ENCODE measurements at regions not wholly inside any gene's neighbourhood (a gene's known extent, or its start where the extent isn't known, plus 50 kb on each side); places are given as distances from the start of the nearest gene placed in this dataset.

DNA sequence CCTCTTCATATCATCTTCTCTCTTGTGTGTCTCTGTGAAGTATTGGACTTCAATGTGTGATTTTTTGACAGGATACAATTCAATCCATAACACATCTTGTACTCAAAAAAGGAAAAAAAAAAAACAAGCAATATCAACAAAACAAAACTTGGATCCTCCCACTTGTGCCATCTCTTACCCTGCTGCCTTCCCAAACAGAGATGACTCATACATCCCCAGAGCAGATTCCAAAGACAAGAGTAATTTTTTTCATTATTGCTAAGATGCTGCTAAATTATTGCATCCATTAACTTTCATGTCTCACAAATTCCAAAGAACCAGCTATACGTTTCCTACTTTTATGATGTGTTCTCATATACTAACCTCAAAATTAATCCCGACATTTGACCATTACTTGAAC, 479.2 kb downstream of the GBA3 start (continued):
- no peak for TF ChIP-seq ZNF235 (CRISPR knock-in tag; IDR thresholded peaks at IDR 0.05; ENCODE audit: borderline replicate concordance)
- no peak for TF ChIP-seq PAF1 (CRISPR knock-in tag; IDR thresholded peaks at IDR 0.05)
- TF ChIP-seq ZNF282 (IDR thresholded peaks at IDR 0.05; ENCODE audit: partially characterized antibody), result no peak
- no peak for TF ChIP-seq ADNP (CRISPR knock-in tag; IDR thresholded peaks at IDR 0.05)
- no peak for TF ChIP-seq ZNF839 (CRISPR knock-in tag; IDR thresholded peaks at IDR 0.05; ENCODE audit: borderline replicate concordance)
- no peak for TF ChIP-seq ARHGAP35 (CRISPR knock-in tag; IDR thresholded peaks at IDR 0.05; ENCODE audit: borderline replicate concordance)
- no peak for TF ChIP-seq SAFB2 (CRISPR knock-in tag; IDR thresholded peaks at IDR 0.05; ENCODE audit: borderline replicate concordance, low read depth)
- TF ChIP-seq MEIS1 (CRISPR knock-in tag; IDR thresholded peaks at IDR 0.05; ENCODE audit: borderline replicate concordance), result no peak

GRCh38 chr4:23169608-23170311, 477.0 kb downstream of the GBA3 start:
- H3K9ac ChIP-seq (ENCODE audit: insufficient read depth, low read depth, low read length), result no peak overlapping the region
- FAIRE-seq (no peak), ATAC-seq (no peak), DNase-seq (ENCODE audit: low spot score) (no peak)
- no peak overlapping the region for H3K4me3 ChIP-seq (replicated peaks in 1 of 3; ENCODE audit: insufficient read depth in 1 of 3, low read depth in 2 of 3, low read length in 3 of 3)
- no peaks in the 10 kb centered on the region; the same call in 1 of the 2 replicates for H3K9me3 ChIP-seq (ENCODE audit: low read length)
- no peaks in the 10 kb centered on the region for H3K36me3 ChIP-seq (replicated peaks in 1 of 2; ENCODE audit: control insufficient read depth in 1 of 2, insufficient read depth in 2 of 2, low read length in 2 of 2)
- no peaks in the 10 kb centered on the region for H3K79me2 ChIP-seq (ENCODE audit: insufficient read depth, low read length)
- no peaks in the 10 kb centered on the region for H3K4me1 ChIP-seq (ENCODE audit: insufficient read depth, low read length)
- intact Hi-C loops (cut with micrococcal nuclease; ENCODE audit: unreplicated experiment), result no loop called here
- H3K27ac ChIP-seq (ENCODE audit: extremely low read length, insufficient read depth, low read length), result no peak overlapping the region
- WGBS (ENCODE audit: low lambda C conversion rate), result 19% methylated on average over 6 of the region's 6 CpGs
- BruUV-seq (replicated peaks), result no TSS peak
- H2AFZ ChIP-seq (ENCODE audit: low read length), result no peak overlapping the region
- ChIA-PET CTCF (ENCODE audit: low intra/inter-chr PET ratio, low total read pairs) (no interaction called here), POLR2A (no interaction called here)
- in situ Hi-C loops (cut with HindIII; ENCODE audit: extremely low pct_ligation_motif_present, low pct_unique_long_range_greater_than_20kb), result no loop called here
- H3K27me3 ChIP-seq (ENCODE audit: control insufficient read depth in 1 of 2, insufficient read depth in 2 of 2, low read length in 2 of 2), result no peaks in the 10 kb centered on the region
- no peak for TF ChIP-seq IRF1 (CRISPR knock-in tag; IDR thresholded peaks at IDR 0.05; ENCODE audit: low read depth)
- no peak for TF ChIP-seq ZBTB39 (CRISPR knock-in tag; IDR thresholded peaks at IDR 0.05)
- TF ChIP-seq STAG1 (CRISPR knock-in tag; IDR thresholded peaks at IDR 0.05), result no peak
- no peak for TF ChIP-seq GTF2F1 (IDR thresholded peaks at IDR 0.05; ENCODE audit: low read length)
- no peak for TF ChIP-seq ZNF3 (CRISPR knock-in tag; IDR thresholded peaks at IDR 0.05)
- TF ChIP-seq, protein P1, sequence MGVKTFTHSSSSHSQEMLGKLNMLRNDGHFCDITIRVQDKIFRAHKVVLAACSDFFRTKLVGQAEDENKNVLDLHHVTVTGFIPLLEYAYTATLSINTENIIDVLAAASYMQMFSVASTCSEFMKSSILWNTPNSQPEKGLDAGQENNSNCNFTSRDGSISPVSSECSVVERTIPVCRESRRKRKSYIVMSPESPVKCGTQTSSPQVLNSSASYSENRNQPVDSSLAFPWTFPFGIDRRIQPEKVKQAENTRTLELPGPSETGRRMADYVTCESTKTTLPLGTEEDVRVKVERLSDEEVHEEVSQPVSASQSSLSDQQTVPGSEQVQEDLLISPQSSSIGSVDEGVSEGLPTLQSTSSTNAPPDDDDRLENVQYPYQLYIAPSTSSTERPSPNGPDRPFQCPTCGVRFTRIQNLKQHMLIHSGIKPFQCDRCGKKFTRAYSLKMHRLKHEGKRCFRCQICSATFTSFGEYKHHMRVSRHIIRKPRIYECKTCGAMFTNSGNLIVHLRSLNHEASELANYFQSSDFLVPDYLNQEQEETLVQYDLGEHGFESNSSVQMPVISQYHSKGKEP (CRISPR knock-in tag; IDR thresholded peaks at IDR 0.05), result no peak
- TF ChIP-seq ZNF33A (CRISPR knock-in tag; IDR thresholded peaks at IDR 0.05; ENCODE audit: borderline replicate concordance), result no peak
- no peak for TF ChIP-seq ZFP82 (CRISPR knock-in tag; IDR thresholded peaks at IDR 0.05; ENCODE audit: borderline replicate concordance)
- TF ChIP-seq ZFP37 (CRISPR knock-in tag; IDR thresholded peaks at IDR 0.05; ENCODE audit: borderline replicate concordance), result no peak
- H3K4me2 ChIP-seq (ENCODE audit: low read depth, low read length), result no peak overlapping the region
- H4K20me1 ChIP-seq (ENCODE audit: insufficient read depth, low read length), result no peaks in the 10 kb centered on the region

All from HepG2 (cell line).